ENCODE measurements at regions not wholly inside any gene's neighbourhood (a gene's known extent, or its start where the extent isn't known, plus 50 kb on each side); places are given as distances from the start of the nearest gene placed in this dataset.

DNA sequence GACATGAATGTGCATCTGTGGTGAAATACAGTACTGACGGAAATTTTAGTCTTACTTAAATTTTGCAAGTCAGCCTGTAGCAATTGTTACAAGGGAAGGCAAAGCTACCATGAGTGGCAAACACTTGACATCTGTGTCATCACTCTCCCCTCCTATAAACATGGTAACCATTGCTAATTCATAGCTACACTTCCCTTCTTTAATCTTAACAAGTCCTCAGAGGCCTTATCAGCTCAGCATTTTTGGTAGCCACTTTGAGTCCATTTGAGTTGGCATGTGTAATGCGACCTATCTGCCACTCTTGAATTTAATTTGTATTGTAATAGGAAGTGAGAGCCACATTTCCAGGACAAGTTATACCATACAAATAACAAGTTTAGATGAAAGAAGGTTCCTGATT is 218.1 kb downstream of the RMST start:
- no peak for TF ChIP-seq YY1 (IDR thresholded peaks at IDR 0.05; ENCODE audit: insufficient read depth, insufficient read length)
- TF ChIP-seq ZNF274 (IDR thresholded peaks at IDR 0.05; ENCODE audit: low read depth, low read length), result no peak
- TF ChIP-seq SUZ12 (IDR thresholded peaks at IDR 0.05; ENCODE audit: extremely low read depth, insufficient read depth, insufficient read length), result no peak

Measured in NT2/D1 (cell line).